K562 (cell line): ENCODE measurements at regions not wholly inside any gene's neighbourhood (a gene's known extent, or its start where the extent isn't known, plus 50 kb on each side); places are given as distances from the start of the nearest gene placed in this dataset.

Source experiments
- GABPA ChIP-seq: fragments of 200-800 bp; sonication (Bioruptor generic); conservative IDR thresholded peaks from 2 replicates; pipeline ENCODE4 v1.6.1; 2016; ENCODE audit warnings: low read depth, missing genetic modification characterization, missing compliant biosample characterization
- JUNB ChIP-seq: fragments of 450-650 bp; formaldehyde crosslinking; conservative IDR thresholded peaks from 2 replicates; pipeline ENCODE4 v1.4.0; 2020; ENCODE audit warnings: mild to moderate bottlenecking
- NR3C1 ChIP-seq: sonication (generic); formaldehyde crosslinking; IDR thresholded peaks from 2 replicates; pipeline ENCODE4 v1.8.1; 2022; ENCODE audit warnings: missing genetic modification reagents
- PTBP1 ChIP-seq: fragments of 200-400 bp; formaldehyde crosslinking; IDR thresholded peaks from 2 replicates; pipeline ENCODE4 v1.6.1; 2017; ENCODE audit warnings: low read depth, low read length
- ZC3H11A ChIP-seq: IDR thresholded peaks from 2 replicates; pipeline ENCODE4 v1.6.1; 2012; ENCODE audit warnings: low read depth, low read length, improper control_type of control experiment
- ZNF12 ChIP-seq: sonication (generic); formaldehyde crosslinking; IDR thresholded peaks from 2 replicates; pipeline ENCODE4 v1.4.0; 2020; ENCODE audit warnings: mild to moderate bottlenecking, missing genetic modification reagents
- ZNF124 ChIP-seq: sonication (generic); formaldehyde crosslinking; IDR thresholded peaks from 2 replicates; pipeline ENCODE4 v1.8.1; 2022; ENCODE audit warnings: missing genetic modification reagents
- TF ChIP-seq, protein P1 (sequence below): fragments of 250-450 bp; sonication (Bioruptor Pico); IDR thresholded peaks from 2 replicates; pipeline ENCODE4 v1.8.0; 2022; ENCODE audit warnings: inconsistent platforms, mild to moderate bottlenecking, moderate library complexity, borderline replicate concordance

DNA sequence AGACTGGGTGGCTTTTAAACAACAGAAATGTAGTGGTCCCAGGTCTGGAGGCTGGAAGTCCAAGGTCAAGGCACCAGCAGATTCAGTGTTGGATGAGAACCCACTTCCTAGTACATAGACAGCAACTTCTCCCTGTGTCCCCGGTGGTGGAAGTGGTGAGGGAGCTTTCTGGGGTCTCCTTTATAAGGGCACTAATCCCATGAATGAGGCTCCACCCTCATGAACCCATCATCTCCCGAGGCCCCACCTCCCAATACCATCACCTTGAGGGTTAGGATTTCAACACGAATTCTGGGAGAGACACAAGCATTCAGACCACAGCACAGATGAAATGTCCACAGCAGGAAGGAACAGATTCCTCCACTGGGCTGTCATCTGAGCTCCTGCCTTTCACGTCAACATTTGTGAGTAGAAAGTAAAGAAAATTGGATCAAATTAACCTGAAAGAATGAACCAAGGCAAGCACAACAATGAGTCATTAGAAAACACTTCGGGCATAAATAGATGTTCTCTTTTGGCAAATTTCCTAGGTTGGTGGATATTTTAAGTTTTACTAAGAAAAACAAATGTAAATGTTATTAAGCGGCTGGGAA, 130.7 kb downstream of the RNASET2 start:
- TF ChIP-seq JUNB (CRISPR knock-in tag) (no peak), ZNF12 (CRISPR knock-in tag) (no peak), NR3C1 (CRISPR knock-in tag) (no peak), ZNF124 (CRISPR knock-in tag) (no peak), ZC3H11A (no peak), GABPA (no peak), PTBP1 (no peak)
- TF ChIP-seq, protein P1, sequence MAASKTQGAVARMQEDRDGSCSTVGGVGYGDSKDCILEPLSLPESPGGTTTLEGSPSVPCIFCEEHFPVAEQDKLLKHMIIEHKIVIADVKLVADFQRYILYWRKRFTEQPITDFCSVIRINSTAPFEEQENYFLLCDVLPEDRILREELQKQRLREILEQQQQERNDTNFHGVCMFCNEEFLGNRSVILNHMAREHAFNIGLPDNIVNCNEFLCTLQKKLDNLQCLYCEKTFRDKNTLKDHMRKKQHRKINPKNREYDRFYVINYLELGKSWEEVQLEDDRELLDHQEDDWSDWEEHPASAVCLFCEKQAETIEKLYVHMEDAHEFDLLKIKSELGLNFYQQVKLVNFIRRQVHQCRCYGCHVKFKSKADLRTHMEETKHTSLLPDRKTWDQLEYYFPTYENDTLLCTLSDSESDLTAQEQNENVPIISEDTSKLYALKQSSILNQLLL (CRISPR knock-in tag), result no peak
